ENCODE measurements at regions not wholly inside any gene's neighbourhood (a gene's known extent, or its start where the extent isn't known, plus 50 kb on each side); places are given as distances from the start of the nearest gene placed in this dataset.

GRCh38 chr11:70650075-70650909 is 252.0 kb downstream of the CTTN start:
- Mint-ChIP-seq H3K9me3 (no peaks in the 10 kb centered on the region), H3K4me1 (peaks cover 46 to 49% of the 10 kb centered on the region in 2 experiments), H3K27ac (no peak overlapping the region), H3K36me3 (ENCODE audit: insufficient read depth in 1 of 3, low read depth in 3 of 3) (peaks cover 0 to 1% (median 0%) of the 10 kb centered on the region in 3 experiments; a peak in 2 of 7 replicates), H3K4me3 (no peak overlapping the region; a peak in 1 of 5 replicates), H3K27me3 (ENCODE audit: low read depth) (peaks cover 4% of the 10 kb centered on the region)
- no peak overlapping the region for H3K4ac ChIP-seq (ENCODE audit: low read depth, low read length)
- TF ChIP-seq CTCF (conservative IDR thresholded peaks at IDR 0.05): no peak
- no peaks in the 10 kb centered on the region for H3K79me1 ChIP-seq (ENCODE audit: insufficient read depth, low read depth, low read length, poor library complexity, severe bottlenecking)
- no peaks in the 10 kb centered on the region for H3K23me2 ChIP-seq (ENCODE audit: insufficient read length, low read depth, low read length, poor library complexity, severe bottlenecking)
- no peak overlapping the region for H3K27ac ChIP-seq (ENCODE audit: insufficient read length, low read depth, low read length)
- H4K8ac ChIP-seq (replicated peaks; ENCODE audit: insufficient read length, low read depth, low read length): no peak overlapping the region
- H3K9ac ChIP-seq (ENCODE audit: extremely low read depth, insufficient read length, low read length): no peak overlapping the region
- H2AFZ ChIP-seq (ENCODE audit: low read length): no peak overlapping the region
- H3K4me2 ChIP-seq (ENCODE audit: insufficient read depth, insufficient read length, low read length): no peak overlapping the region
- no peak overlapping the region for H3K23ac ChIP-seq (ENCODE audit: insufficient read length, low read depth, low read length)
- WGBS (ENCODE audit: extremely low coverage, insufficient read length, low lambda C conversion rate): no CpG with 5 or more reads among the region's 4 CpGs
- no peaks in the 10 kb centered on the region for H3K27me3 ChIP-seq (ENCODE audit: insufficient read depth, low read length)
- H2BK12ac ChIP-seq (ENCODE audit: insufficient read length, low read depth, low read length): no peak overlapping the region
- H3K56ac ChIP-seq (ENCODE audit: insufficient read length, low read depth, low read length): no peak overlapping the region
- no peak overlapping the region for H2BK120ac ChIP-seq (ENCODE audit: low read depth, low read length, poor library complexity, severe bottlenecking)
- no peak overlapping the region for H4K91ac ChIP-seq (ENCODE audit: insufficient read length, low read depth, low read length)
- H2AK5ac ChIP-seq (ENCODE audit: insufficient read length, low read length): no peak overlapping the region
- no peak overlapping the region for H3T11ph ChIP-seq (ENCODE audit: low read length)
- H3K79me2 ChIP-seq (ENCODE audit: insufficient read depth, low read length): peaks cover 2% of the 10 kb centered on the region; the same call in 1 of the 2 replicates
- H2BK20ac ChIP-seq (ENCODE audit: low read depth, low read length, poor library complexity, severe bottlenecking): no peak overlapping the region
- DNase-seq: peak; percentile 83
- H2BK15ac ChIP-seq (ENCODE audit: low read depth, low read length): no peak overlapping the region
- no peak overlapping the region for H4K5ac ChIP-seq (ENCODE audit: insufficient read length, low read depth, low read length)
- no peaks in the 10 kb centered on the region for H4K20me1 ChIP-seq (ENCODE audit: control insufficient read depth, insufficient read depth, insufficient read length)
- no peaks in the 10 kb centered on the region for H3K9me3 ChIP-seq (ENCODE audit: control insufficient read depth, low read depth, low read length)
- no peak overlapping the region for H3K14ac ChIP-seq (ENCODE audit: insufficient read depth, low read length)
- H2BK5ac ChIP-seq (ENCODE audit: insufficient read length, low read length): no peak overlapping the region
- peaks cover 28% of the 10 kb centered on the region for H3K4me1 ChIP-seq (ENCODE audit: insufficient read depth, low read length)
- no peak overlapping the region for H3K18ac ChIP-seq (ENCODE audit: insufficient read length, low read depth, low read length)
